GM13977 (cell line): ENCODE measurements at regions not wholly inside any gene's neighbourhood (a gene's known extent, or its start where the extent isn't known, plus 50 kb on each side); places are given as distances from the start of the nearest gene placed in this dataset.
"Not testable (repeated sequence)": the region's sequence is repeated elsewhere in the genome, so short reads cannot be mapped to it uniquely, and the experiment has no call there.

ENCODE experiments used
- DNase-seq: peaks from one replicate; pipeline ENCODE4 v3.0.0; 2012; ENCODE audit warnings: low spot score
- CTCF ChIP-seq: IDR thresholded peaks from 2 replicates; pipeline ENCODE4 v1.5.1; 2012; ENCODE audit warnings: mild to moderate bottlenecking, control low read depth; ENCODE audit not compliant: insufficient read depth; ENCODE audit errors: extremely low read depth, missing control alignments
- in situ Hi-C: fragments of 300-500 bp; cut with MboI; formaldehyde crosslinking; loops from one replicate; pipeline ENCODE4 v1.12.0; 2022; ENCODE audit warnings: low sequenced_read_pairs, low pct_unique_long_range_greater_than_20kb, mixed read lengths, inconsistent platforms; ENCODE audit not compliant: unreplicated experiment

DNA sequence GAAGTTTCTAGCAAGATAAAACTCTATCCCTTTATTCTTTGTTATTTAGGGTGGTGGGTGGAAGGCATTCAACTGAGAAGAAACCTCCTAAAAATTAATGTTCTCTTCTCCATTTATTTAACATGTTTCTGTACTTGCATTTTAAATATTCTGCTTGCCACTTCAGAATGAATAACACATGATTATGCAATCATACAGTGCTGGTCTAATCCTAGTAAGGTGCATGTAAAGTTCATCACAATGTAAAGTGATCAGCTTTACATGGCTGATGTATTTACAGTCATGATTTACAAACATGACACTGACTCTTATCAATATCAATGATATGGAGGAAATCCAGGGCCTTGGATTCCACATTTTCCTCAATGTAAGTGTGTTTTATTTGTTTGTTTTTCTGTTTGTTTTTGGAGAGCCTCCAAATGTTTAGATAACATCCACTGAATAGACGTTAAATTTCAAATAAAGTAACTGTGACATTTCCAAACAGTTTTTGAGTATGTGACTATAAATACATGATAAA is 342.1 kb upstream of the CTSO start:
- no peak for DNase-seq
- in situ Hi-C loops, result no loop called here
- TF ChIP-seq CTCF, result no peak

- DNase-seq, result no peak
- no peak for TF ChIP-seq CTCF
- in situ Hi-C loops, result no loop called here
These were observed 340.9 kb upstream of the CTSO start for GRCh38 chr4:156294577-156294976.

DNA sequence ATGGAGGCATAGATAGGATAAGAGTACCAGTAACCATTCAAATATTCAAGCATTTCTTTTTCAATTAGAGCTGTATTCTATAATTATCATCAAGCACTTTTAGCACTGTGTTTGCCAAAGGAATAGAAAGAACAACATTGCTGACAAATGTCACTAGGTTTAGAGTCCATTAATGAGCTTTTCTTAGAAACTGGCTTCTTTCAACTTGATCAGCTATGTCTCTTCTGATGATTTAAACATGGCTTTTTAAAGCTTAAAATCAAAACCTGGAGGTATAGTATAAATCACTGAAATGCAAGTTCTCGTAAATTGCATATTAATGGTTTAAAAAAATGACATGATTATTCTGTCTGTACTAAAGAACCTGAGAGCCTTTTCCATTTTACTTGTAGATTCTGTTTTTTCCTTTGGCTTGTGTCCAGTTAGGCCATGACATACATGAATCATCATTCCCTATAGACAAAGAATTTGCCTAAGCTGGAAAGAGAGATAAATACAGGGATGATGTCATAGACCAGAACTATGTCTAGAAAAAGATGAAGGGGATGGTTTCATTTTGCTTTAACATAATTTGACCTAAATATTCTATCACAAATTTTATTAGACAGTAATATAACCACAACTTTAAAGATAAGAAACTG is 340.1 kb upstream of the CTSO start:
- in situ Hi-C loops, result no loop called here
- DNase-seq, result no peak

DNA sequence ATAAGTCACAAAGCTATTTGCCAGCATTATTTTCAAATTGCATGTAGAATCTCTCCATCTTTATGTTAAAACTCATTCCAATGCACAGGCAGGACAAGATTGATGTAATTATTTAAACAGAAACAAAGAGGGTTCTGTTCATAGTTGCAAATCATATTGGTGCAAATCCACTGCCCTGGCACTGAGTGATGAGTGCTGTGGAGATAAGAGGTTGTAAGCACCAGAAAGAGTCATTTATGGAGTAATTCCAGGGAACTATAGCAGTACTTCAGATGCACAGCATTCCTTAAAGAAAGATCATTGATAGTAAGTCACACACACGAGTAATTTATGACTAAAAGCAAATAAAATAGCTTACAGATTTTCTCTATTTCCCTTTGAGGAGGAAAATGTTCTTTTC is 337.7 kb upstream of the CTSO start:
- TF ChIP-seq CTCF, result no peak
- in situ Hi-C loops, result no loop called here

More for the DNA sequence above, 340.1 kb upstream of the CTSO start:
- TF ChIP-seq CTCF, result no peak

DNA sequence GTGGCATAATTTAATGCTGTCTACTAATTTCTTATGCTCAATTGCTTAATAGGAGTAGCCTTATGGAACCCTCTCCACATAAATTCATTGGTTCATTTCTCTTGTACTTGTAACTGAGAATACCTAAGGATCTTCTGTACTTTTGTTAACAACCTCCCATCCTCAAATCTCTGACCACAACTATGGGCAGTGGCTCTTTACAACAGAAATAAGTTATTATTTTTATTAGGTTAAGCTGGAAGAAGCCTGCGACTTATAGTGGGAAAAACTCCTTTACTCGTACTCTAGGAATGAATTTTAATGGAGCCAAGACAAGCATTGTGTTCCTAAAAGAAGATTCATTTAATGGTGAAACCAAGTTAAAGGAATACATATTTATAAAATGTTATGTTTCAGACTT is 337.1 kb upstream of the CTSO start:
- DNase-seq, result no peak
- in situ Hi-C loops, result no loop called here
- TF ChIP-seq CTCF, result no peak

More for the DNA sequence above, 337.7 kb upstream of the CTSO start:
- no peak for DNase-seq

DNA sequence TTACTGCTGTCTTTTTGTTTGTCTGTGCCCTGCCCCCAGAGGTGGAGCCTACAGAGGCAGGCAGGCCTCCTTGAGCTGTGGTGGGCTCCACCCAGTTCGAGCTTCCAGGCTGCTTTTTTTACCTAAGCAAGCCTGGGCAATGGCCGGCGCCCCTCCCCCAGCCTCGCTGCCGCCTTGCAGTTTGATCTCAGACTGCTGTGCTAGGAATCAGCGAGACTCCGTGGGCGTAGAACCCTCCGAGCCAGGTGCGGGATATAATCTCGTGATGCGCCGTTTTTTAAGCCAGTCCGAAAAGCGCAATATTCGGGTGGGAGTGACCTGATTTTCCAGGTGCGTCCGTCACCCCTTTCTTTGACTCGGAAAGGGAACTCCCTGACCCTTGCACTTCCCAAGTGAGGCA is 336.4 kb upstream of the CTSO start:
- in situ Hi-C loops, result not testable (repeated sequence)

DNA sequence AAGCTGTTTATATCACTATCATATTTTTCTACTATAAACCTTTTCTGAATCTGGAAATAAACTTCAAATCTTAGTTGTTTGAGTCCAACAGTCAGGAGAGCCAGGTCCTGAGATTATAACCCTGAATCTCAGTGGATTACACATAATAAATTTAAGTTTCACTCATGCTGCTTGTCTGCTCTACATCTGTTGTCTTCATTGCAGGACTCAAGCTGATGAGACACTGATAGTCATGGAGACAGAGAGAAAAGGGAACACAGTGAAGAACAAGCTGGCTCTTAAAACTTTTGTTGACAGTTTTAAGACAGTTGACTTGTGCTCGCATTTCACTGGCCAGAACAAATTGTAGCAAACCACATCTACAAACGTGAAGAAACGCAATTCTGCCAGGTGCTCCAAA is 327.0 kb upstream of the CTSO start:
- in situ Hi-C loops, result no loop called here
- TF ChIP-seq CTCF, result no peak
- DNase-seq, result no peak

More for the DNA sequence above, 336.4 kb upstream of the CTSO start:
- not testable (repeated sequence) for DNase-seq
